Stimulated activated memory B cell treated with anti-CD40 and anti-IgM and Interleukin-4, amounts not matched to agents 10 μg/mL and 1 μg/mL and 100 μg/mL, for 72 hours (primary cell): ENCODE measurements at regions not wholly inside any gene's neighbourhood (a gene's known extent, or its start where the extent isn't known, plus 50 kb on each side); places are given as distances from the start of the nearest gene placed in this dataset.

ENCODE experiments used
- ATAC-seq: fragments of 150-1000 bp; cut with Tn5 transposase; 2 replicates; pipeline ENCODE4 v1.10.0; 2021
- H3K27ac Mint-ChIP-seq: one replicate; pipeline ENCODE4 v1.8.0; 2022; ENCODE audit warnings: mild to moderate bottlenecking, mixed read lengths
- H3K27me3 Mint-ChIP-seq: one replicate; pipeline ENCODE4 v1.8.0; 2022; ENCODE audit warnings: mixed read lengths
- H3K36me3 Mint-ChIP-seq: one replicate; pipeline ENCODE4 v1.8.0; 2022; ENCODE audit warnings: mixed read lengths
- H3K4me1 Mint-ChIP-seq: one replicate; pipeline ENCODE4 v1.8.0; 2022; ENCODE audit warnings: mixed read lengths
- H3K4me3 Mint-ChIP-seq: one replicate; pipeline ENCODE4 v1.8.0; 2022; ENCODE audit warnings: mild to moderate bottlenecking, moderate library complexity, mixed read lengths
- H3K9me3 Mint-ChIP-seq: one replicate; pipeline ENCODE4 v1.8.0; 2022; ENCODE audit warnings: mixed read lengths

- no peak for ATAC-seq
- Mint-ChIP-seq H3K36me3 (no peaks in the 10 kb centered on the region), H3K9me3 (peaks cover 6% of the 10 kb centered on the region), H3K4me3 (no peak overlapping the region), H3K27me3 (no peaks in the 10 kb centered on the region), H3K4me1 (no peaks in the 10 kb centered on the region), H3K27ac (no peak overlapping the region)
These were observed 942.0 kb downstream of the SQOR start for GRCh38 chr15:46576646-46577395.

GRCh38 chr15:46577767-46578166 lies 942.9 kb downstream of the SQOR start:
- H3K36me3 Mint-ChIP-seq = no peaks in the 10 kb centered on the region
- no peak for ATAC-seq
- no peak overlapping the region for H3K4me3 Mint-ChIP-seq
- H3K9me3 Mint-ChIP-seq = peaks cover 6% of the 10 kb centered on the region
- H3K4me1 Mint-ChIP-seq = no peaks in the 10 kb centered on the region
- no peak overlapping the region for H3K27ac Mint-ChIP-seq
- H3K27me3 Mint-ChIP-seq = no peaks in the 10 kb centered on the region

- H3K9me3 Mint-ChIP-seq = peaks cover 7% of the 10 kb centered on the region
- H3K27ac Mint-ChIP-seq = no peak overlapping the region
- no peaks in the 10 kb centered on the region for H3K4me1 Mint-ChIP-seq
- H3K36me3 Mint-ChIP-seq = no peaks in the 10 kb centered on the region
- no peaks in the 10 kb centered on the region for H3K27me3 Mint-ChIP-seq
- no peak for ATAC-seq
- H3K4me3 Mint-ChIP-seq = no peak overlapping the region
These were observed 945.7 kb downstream of the SQOR start for GRCh38 chr15:46580487-46580886.

GRCh38 chr15:46580924-46581323 lies 946.1 kb downstream of the SQOR start:
- Mint-ChIP-seq H3K27ac (no peak overlapping the region), H3K27me3 (no peaks in the 10 kb centered on the region), H3K9me3 (peaks cover 7% of the 10 kb centered on the region), H3K4me1 (no peaks in the 10 kb centered on the region), H3K36me3 (no peaks in the 10 kb centered on the region), H3K4me3 (no peak overlapping the region)
- no peak for ATAC-seq

- no peak for ATAC-seq
- Mint-ChIP-seq H3K27me3 (no peaks in the 10 kb centered on the region), H3K36me3 (no peaks in the 10 kb centered on the region), H3K4me3 (no peak overlapping the region), H3K4me1 (no peaks in the 10 kb centered on the region), H3K9me3 (peaks cover 19% of the 10 kb centered on the region), H3K27ac (no peak overlapping the region)
These were observed 954.3 kb downstream of the SQOR start for GRCh38 chr15:46589088-46589487.

- H3K36me3 Mint-ChIP-seq = no peaks in the 10 kb centered on the region
- no peak overlapping the region for H3K27ac Mint-ChIP-seq
- H3K4me3 Mint-ChIP-seq = no peak overlapping the region
- no peak for ATAC-seq
- H3K27me3 Mint-ChIP-seq = no peaks in the 10 kb centered on the region
- no peaks in the 10 kb centered on the region for H3K4me1 Mint-ChIP-seq
- H3K9me3 Mint-ChIP-seq = peaks cover 14% of the 10 kb centered on the region
These were observed 956.6 kb downstream of the SQOR start for GRCh38 chr15:46591462-46591861.

GRCh38 chr15:46595016-46595415 lies 960.2 kb downstream of the SQOR start:
- Mint-ChIP-seq H3K27me3 (no peaks in the 10 kb centered on the region), H3K27ac (no peak overlapping the region), H3K36me3 (no peaks in the 10 kb centered on the region), H3K4me1 (no peaks in the 10 kb centered on the region), H3K9me3 (peaks cover 9% of the 10 kb centered on the region), H3K4me3 (no peak overlapping the region)
- ATAC-seq = no peak

GRCh38 chr15:46607077-46607476 lies 972.2 kb downstream of the SQOR start:
- H3K4me3 Mint-ChIP-seq = no peak overlapping the region
- no peak overlapping the region for H3K27ac Mint-ChIP-seq
- H3K27me3 Mint-ChIP-seq = no peaks in the 10 kb centered on the region
- no peaks in the 10 kb centered on the region for H3K36me3 Mint-ChIP-seq
- H3K4me1 Mint-ChIP-seq = no peaks in the 10 kb centered on the region
- peaks cover 2% of the 10 kb centered on the region for H3K9me3 Mint-ChIP-seq
- no peak for ATAC-seq

GRCh38 chr15:46616033-46616432 lies 981.2 kb downstream of the SQOR start:
- Mint-ChIP-seq H3K9me3 (no peaks in the 10 kb centered on the region), H3K27me3 (no peaks in the 10 kb centered on the region), H3K36me3 (no peaks in the 10 kb centered on the region), H3K4me3 (no peak overlapping the region), H3K27ac (no peak overlapping the region), H3K4me1 (no peaks in the 10 kb centered on the region)
- no peak for ATAC-seq

- H3K4me1 Mint-ChIP-seq = no peaks in the 10 kb centered on the region
- no peak overlapping the region for H3K27ac Mint-ChIP-seq
- no peaks in the 10 kb centered on the region for H3K36me3 Mint-ChIP-seq
- H3K4me3 Mint-ChIP-seq = no peak overlapping the region
- ATAC-seq = no peak
- H3K9me3 Mint-ChIP-seq = no peaks in the 10 kb centered on the region
- no peaks in the 10 kb centered on the region for H3K27me3 Mint-ChIP-seq
These were observed 982.7 kb downstream of the SQOR start for GRCh38 chr15:46617507-46617906.

GRCh38 chr15:46618984-46619383 lies 984.2 kb downstream of the SQOR start:
- no peak overlapping the region for H3K4me3 Mint-ChIP-seq
- no peaks in the 10 kb centered on the region for H3K36me3 Mint-ChIP-seq
- ATAC-seq = no peak
- no peaks in the 10 kb centered on the region for H3K4me1 Mint-ChIP-seq
- H3K27ac Mint-ChIP-seq = no peak overlapping the region
- no peaks in the 10 kb centered on the region for H3K27me3 Mint-ChIP-seq
- H3K9me3 Mint-ChIP-seq = no peaks in the 10 kb centered on the region

GRCh38 chr15:46620392-46621013 lies 985.7 kb downstream of the SQOR start:
- no peaks in the 10 kb centered on the region for H3K36me3 Mint-ChIP-seq
- H3K4me1 Mint-ChIP-seq = no peaks in the 10 kb centered on the region
- no peak for ATAC-seq
- H3K27me3 Mint-ChIP-seq = no peaks in the 10 kb centered on the region
- H3K9me3 Mint-ChIP-seq = peaks cover 3% of the 10 kb centered on the region
- no peak overlapping the region for H3K27ac Mint-ChIP-seq
- H3K4me3 Mint-ChIP-seq = no peak overlapping the region

GRCh38 chr15:46622851-46623250 lies 988.0 kb downstream of the SQOR start:
- H3K27me3 Mint-ChIP-seq = no peaks in the 10 kb centered on the region
- H3K27ac Mint-ChIP-seq = no peak overlapping the region
- no peak overlapping the region for H3K4me3 Mint-ChIP-seq
- no peaks in the 10 kb centered on the region for H3K36me3 Mint-ChIP-seq
- H3K4me1 Mint-ChIP-seq = no peaks in the 10 kb centered on the region
- no peak for ATAC-seq
- H3K9me3 Mint-ChIP-seq = peaks cover 12% of the 10 kb centered on the region

GRCh38 chr15:46636206-46636605 lies 1001.4 kb downstream of the SQOR start:
- Mint-ChIP-seq H3K27ac (no peak overlapping the region), H3K4me3 (no peak overlapping the region), H3K27me3 (no peaks in the 10 kb centered on the region), H3K4me1 (no peaks in the 10 kb centered on the region), H3K9me3 (peaks cover 3% of the 10 kb centered on the region), H3K36me3 (no peaks in the 10 kb centered on the region)
- no peak for ATAC-seq

GRCh38 chr15:46644501-46645481 lies 1010.0 kb downstream of the SQOR start:
- Mint-ChIP-seq H3K9me3 (peaks cover 8% of the 10 kb centered on the region), H3K36me3 (no peaks in the 10 kb centered on the region), H3K4me1 (no peaks in the 10 kb centered on the region), H3K27me3 (no peaks in the 10 kb centered on the region), H3K4me3 (no peak overlapping the region), H3K27ac (no peak overlapping the region)
- ATAC-seq = no peak
